NCI-H128 (cell line): ENCODE measurements at regions not wholly inside any gene's neighbourhood (a gene's known extent, or its start where the extent isn't known, plus 50 kb on each side); places are given as distances from the start of the nearest gene placed in this dataset.

ENCODE experiments used
- DNase-seq: peaks from one replicate; lab custom pipeline; 2025; ENCODE audit not compliant: unreplicated experiment; lab: John Stamatoyannopoulos, UW

DNA sequence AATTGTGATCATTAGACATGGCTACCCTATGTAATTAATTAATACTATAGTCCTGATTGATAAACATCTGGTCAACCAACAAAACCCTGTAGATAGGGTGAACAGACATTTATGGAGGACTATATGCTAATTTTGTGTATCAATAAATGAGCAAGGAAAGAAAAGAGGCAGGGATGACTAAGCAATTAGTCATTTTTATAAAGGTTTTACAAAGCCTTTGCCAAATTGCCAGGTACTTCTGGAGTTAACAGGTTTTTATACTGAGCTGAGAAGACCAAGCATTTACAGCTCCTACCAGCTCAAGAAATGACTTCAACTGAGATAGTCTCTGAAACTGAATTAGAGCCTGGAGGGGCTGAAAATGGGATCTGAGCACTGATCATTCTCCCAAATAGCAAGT is 186.8 kb upstream of the PRR20A start:
- no peak for DNase-seq

DNA sequence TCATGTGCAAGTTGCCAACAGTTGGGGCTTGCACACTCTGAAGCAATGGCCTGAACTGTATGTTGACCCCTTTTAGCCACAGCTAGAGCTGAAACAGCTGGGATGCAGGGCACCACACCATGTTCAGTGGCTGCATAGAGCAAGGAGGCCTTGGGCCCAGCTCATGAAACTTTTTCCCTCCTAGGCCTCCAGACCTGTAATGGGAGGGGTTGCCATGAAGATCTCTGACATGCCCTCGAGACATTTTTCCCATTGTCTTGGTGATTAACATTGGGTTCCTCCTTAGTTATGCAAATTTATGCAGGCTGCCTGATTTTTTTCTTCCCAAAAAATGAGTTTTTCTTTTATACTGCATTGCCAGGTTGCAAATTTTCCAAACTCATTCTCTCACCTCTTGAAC is 165.1 kb upstream of the PRR20A start:
- no peak for DNase-seq

DNA sequence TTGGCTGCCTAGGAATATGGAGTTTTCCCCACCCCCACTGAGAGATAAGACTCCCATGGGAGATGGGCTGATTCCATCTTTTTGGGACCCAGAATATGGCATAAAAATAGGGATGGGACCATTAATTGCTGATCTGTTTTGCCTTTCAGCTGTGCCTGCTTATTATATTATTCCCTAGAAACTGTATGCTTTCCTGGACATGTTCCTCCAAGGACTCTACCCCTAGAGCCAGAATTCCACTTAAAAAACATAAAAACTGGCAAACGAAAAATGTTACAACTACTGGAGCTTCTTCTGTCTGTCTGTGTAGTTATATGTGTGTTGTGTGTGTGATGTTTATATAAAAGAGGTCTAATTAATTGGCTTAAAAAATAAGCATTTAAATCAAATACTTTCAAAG is 159.9 kb upstream of the PRR20A start:
- DNase-seq = no peak

DNA sequence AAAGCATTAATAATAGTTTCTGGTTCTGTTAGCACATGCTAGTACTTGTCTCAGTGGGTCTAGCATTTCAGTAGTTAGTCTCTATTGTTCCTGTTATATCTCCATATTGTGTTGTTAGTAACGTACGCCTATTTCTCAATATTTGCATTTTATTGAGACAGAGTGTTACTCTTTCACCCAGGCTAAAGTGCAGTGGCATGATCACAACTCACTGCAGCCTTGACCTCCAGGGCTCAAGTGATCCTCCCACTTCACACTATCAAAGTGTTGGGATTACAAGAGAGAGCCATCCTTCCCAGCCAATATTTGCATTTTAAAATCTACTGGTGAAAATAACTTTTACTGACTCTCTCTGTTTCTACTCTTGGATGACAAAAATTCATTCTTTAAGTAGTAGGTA is 154.6 kb upstream of the PRR20A start:
- DNase-seq = no peak

DNA sequence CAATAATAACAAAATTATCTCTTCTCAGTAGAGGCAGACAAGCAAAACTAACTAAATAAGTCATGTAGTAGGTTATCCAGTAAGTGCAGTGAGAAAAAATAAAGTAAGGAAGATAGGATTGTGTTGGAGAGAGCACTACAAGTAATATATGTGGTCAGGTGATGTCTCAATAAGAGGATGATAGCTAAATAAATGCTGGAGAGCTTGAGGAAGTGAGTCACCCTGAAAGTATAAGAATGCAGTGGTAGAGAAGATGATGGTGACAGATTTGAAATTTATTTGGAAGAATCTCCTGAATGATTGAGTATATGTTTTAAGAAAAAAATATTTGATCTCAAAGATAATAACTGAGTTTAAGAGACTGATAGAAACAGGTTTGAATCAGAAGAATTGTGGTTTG is 152.2 kb upstream of the PRR20A start:
- no peak for DNase-seq

DNA sequence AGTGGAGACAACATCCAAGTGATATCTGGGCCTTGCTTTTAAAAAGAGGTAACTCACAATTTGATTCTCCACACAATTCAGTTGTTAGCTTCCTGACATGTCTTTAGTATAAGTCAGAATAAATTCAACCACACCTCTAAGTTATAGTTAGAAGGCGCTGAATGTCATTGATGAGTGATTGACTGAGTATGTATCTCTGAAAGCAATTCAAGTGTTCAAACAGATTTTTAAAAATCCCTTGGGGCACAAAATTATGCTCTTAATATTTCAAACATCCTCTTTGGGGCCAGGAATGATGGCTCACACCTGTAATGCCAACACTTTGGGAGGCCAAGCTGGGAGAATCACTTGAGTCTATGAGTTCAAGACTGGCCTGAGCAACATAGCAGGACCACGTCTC is 137.0 kb upstream of the PRR20A start:
- DNase-seq = no peak

DNA sequence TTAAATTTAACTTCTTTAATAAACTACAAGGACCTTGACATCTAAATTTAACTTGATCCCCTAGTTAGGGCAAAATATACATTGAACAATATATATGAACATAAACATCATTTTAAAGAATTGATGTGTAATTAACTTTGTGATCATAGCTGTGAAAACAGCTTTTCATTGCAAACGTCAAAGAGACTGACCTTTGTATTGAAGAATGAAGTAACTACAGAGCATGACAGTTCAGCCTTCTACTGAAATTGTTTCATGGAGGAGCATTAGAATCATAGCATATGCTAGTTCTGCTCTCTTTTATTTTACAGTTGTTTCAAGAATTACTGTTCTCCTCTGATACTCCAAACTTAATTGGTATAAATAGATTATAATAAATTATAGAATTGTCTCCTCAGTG is 123.4 kb upstream of the PRR20A start:
- no peak for DNase-seq

DNA sequence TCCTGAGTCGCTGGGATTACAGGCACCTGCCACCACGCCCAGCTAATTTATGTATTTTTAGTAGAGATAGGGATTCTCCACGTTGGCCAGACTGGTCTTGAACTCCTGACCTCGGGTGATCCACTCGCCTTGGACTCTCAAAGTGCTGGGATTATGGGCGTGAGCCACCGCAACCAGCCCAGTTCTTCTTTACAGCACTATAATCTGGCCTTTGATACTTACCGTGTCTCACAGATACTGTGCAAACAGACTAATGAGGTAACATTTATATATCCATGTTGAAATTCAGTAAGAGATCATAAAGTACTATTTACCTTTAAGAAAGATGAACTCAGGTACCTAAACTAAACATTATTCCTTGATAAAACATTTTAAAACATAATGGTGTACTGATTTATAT is 121.8 kb upstream of the PRR20A start:
- DNase-seq = no peak

DNA sequence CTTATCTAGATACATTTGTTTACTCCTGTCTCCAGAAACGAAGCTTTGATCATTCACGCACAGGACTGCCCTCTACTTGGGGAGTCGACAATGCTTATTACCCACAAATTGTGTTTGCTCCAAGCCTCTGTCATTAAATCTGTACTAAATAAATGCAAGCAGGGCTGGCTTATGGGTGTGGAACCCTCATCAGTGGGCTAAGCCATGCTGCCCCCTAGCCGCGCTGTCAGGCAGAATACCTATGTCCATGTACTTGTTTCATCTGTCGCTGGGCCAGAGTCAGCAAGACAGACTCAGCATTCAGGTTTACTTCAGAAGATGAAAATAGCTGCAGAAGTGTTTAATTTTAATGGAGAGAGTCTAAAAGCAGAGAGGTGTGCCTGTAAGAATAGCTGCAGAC is 110.0 kb upstream of the PRR20A start:
- DNase-seq = no peak

DNA sequence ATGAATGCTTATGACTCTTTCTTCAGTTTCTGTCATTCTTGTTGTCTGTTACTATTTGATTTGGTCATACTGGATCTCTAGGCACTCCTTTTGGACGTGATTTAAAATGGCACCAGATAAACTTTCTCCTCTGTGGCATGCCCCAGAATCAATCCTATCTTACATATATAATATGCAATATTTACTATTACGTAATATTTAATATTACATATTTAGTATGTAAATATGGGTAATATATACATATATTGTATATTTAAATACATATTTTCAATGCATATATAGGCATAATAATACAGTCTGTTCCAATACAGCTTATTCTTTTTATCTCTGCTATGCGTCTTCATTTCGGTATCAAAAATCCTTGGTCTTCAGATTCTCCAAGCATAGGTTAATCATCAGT is 104.4 kb upstream of the PRR20A start:
- DNase-seq = no peak

DNA sequence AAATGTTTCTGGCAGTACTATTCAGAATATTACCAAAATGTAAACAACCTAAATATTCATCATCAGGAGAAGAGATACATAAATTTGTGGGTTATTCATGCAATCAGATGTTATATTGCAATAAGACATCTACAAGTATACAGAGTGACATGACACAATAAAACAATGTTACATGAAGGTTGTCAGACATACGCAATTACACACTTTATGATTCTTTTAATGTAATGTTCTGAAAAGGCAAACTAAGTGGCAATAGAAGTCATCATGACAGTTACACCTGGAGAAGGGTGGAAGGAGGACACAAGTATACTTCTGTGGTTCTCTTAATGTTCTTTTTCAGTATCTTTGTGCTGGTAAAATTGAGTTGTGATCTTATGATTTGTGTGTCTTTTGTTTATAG is 95.8 kb upstream of the PRR20A start:
- no peak for DNase-seq

DNA sequence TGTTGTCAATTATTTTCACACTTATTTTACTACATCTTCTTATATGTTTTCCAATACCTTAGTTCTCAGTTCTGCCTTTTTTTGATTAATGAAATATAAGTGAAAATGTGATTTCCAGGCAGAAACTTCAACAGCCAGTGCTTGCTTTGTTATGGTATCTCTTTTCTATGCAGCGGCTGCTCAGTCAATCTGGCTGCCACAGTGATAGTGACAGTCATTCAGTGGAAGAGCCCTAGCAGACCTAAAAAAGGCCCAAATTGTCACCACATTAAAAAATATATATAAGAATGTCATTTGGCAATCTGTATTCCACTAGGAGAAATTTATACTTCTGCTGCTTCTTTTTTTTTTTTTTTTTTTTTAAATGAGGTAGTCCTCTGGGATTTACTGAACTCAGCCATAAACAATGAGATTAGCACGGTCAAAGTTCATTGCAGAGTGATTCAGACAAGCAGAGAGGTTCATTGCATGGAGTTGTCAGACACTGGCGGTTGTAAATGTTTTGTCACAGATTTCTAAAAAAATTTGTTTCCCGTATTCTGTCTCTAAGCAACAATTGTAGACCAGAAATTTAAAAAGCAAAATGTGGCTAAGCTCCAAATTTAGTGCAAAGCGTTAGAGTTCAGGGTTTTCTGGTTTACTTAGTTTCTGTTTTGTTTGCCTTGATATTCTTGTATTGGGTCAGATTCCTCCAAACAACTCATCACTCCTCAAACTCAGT is 94.7 kb upstream of the PRR20A start:
- DNase-seq = no peak

DNA sequence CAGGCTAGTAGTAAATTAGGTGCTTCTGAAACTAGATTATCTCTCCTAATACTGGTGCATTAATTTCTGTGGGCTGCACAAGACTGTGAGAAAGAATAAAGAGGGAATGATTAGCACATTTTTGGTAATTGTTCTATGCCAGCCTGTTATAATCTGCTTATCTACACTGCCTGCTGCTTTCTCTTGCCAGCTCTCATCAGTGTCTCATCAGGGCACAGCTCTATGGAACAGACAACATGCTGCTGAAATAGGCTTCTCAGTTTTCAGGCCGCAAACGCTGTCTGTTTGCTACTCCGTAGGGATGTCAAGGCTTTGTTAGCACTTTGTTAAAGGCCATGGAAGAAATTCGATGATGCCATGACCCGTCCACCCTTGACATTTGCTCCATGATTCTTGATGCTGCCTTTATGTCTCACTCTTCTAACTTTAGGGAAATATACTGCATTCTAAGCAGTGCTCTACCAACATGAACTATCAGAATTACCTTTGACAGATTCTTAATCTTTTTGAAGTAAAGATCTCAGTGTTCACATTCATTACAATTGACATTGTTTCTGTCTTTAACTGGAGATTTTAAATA is 84.0 kb upstream of the PRR20A start:
- no peak for DNase-seq

DNA sequence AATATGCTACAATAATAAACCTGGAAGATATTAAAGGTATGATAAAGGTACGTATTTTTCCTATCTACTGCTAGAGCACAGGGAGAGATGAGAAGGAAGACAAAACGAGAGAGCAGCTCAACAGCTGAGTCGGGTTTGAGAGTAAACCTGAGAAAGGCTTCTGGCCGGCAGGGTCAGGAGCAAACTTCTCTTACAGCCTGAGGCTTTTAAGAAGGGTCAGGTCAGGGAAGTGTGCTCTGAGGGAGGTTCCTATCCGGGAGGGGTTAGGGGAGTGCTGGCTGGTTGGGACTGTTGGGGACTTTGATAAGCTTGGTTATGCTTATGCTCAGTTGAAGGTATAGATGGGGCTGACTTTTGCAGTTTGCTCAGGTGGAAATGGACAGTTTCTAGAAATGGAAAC is 77.7 kb upstream of the PRR20A start:
- DNase-seq = no peak

DNA sequence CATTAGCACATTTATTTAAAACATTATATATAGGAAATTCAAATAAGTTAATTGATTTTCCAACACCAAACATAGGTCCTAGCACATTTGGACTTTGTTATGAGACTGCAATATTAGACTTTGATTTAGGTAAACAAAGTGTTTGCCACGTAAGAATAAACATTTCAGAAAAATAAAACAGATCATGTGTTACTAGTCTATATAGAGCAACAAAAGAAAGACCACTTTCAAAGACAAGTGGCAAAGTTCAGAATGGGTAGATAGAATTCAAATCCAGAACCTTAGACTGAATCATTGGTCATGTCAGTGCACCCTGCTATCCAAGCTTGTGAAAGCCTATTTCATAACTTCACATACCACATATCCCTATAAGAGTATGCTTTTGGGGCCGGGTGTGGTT is 66.7 kb upstream of the PRR20A start:
- no peak for DNase-seq

DNA sequence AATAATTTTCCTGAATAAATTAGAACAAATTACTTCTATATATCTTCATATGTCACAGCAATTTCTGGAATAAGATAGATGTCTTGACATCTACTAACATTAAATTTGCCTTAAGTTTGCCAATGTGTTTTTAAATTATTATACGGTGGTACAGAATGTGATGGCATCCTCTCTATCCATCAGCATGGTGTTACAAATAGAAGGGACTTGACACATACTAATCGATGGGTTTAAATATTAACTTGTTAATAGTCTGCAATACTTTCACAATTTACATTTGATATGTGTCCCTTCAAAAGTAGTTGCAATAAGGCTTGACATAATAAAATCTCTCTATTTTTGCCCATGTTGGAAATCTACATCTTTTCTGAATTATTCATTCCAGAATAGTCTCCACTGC is 65.1 kb upstream of the PRR20A start:
- no peak for DNase-seq

DNA sequence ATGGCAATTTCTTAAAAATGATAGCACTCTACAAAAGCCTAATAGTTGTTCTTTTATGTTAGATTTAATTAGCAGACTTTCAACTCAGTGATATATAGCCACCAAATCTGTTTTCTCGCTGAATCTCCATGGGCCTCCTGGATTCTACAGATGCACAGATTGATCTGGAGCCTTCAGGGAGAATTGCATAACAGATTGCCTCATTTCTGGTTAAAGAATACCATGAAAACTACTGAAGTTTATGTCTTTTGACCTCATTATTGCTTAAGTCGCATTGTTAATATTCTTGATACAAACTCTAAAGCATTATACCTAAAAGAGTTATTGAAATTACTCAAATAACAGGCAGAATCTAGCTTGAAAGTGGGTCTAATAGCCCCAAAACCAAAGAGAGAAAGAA is 53.7 kb upstream of the PRR20A start:
- no peak for DNase-seq
